Suprapubic skin (tissue), 3 donors: ENCODE measurements at regions not wholly inside any gene's neighbourhood (a gene's known extent, or its start where the extent isn't known, plus 50 kb on each side); places are given as distances from the start of the nearest gene placed in this dataset.

Source experiments
- CTCF ChIP-seq, 2 donors: fragments of 200-600 bp in 1 of 2; fragments of 450-650 bp in 1 of 2; sonication (generic) in 1 of 2; IDR thresholded peaks; one replicate each; pipeline ENCODE4 v1.5.1; 2016 to 2019; ENCODE audit warnings: antibody characterized with exemption in 2 of 2, mild to moderate bottlenecking in 1 of 2, moderate library complexity in 1 of 2
- POLR2A ChIP-seq, 2 donors: fragments of 450-650 bp; IDR thresholded peaks; one replicate each; pipeline ENCODE4 v1.6.1; 2017; ENCODE audit warnings: antibody characterized with exemption in 2 of 2, mild to moderate bottlenecking in 2 of 2, moderate library complexity in 2 of 2

- TF ChIP-seq CTCF (IDR thresholded peaks at IDR 0.05) (no peak), POLR2A (IDR thresholded peaks at IDR 0.05) (no peak)
Observed at GRCh38 chr2:172373766-172374165, 53.6 kb upstream of the ITGA6 start.
